AG04450 (cell line): ENCODE measurements at regions not wholly inside any gene's neighbourhood (a gene's known extent, or its start where the extent isn't known, plus 50 kb on each side); places are given as distances from the start of the nearest gene placed in this dataset.

ENCODE experiments used
- CTCF ChIA-PET: fragments of 300-600, 350-600 bp; formaldehyde crosslinking; extraction: SDS; loops from one replicate; lab custom pipeline; 2022; ENCODE audit warnings: antibody characterized with exemption, inconsistent platforms; lab: Charles Lee
- POLR2A ChIA-PET: fragments of 350-600 bp; formaldehyde crosslinking; extraction: SDS; loops from one replicate; lab custom pipeline; 2021; ENCODE audit warnings: antibody characterized with exemption, inconsistent platforms; lab: Yijun Ruan, JAX
- DNase-seq: peaks from one replicate; pipeline ENCODE4 v3.0.0-alpha.2; 2011; ENCODE audit warnings: low read depth, low spot score
- H3K27ac ChIP-seq: one replicate; pipeline ENCODE4 v1.5.1; 2012; ENCODE audit warnings: low read depth, low read length, control low read depth
- H3K27me3 ChIP-seq: one replicate; pipeline ENCODE4 v1.6.0; 2012; ENCODE audit warnings: low read length; ENCODE audit not compliant: control insufficient read depth, insufficient read depth
- H3K4me3 ChIP-seq: 2 replicates; pipeline ENCODE4 v1.5.1; 2011; ENCODE audit warnings: mild to moderate bottlenecking, low read depth, low read length, control low read depth
- H3K9me3 ChIP-seq: 2 replicates; pipeline ENCODE4 v1.5.1; 2012; ENCODE audit warnings: low read length; ENCODE audit not compliant: control insufficient read depth, insufficient read depth
- CTCF ChIP-seq: IDR thresholded peaks from 2 replicates; pipeline ENCODE4 v1.5.1; 2011; ENCODE audit warnings: low read depth, low read length, control low read depth, inconsistent platforms

- Histone ChIP-seq H3K4me3 (no peak overlapping the region), H3K27ac (no peak overlapping the region), H3K9me3 (no peaks in the 10 kb centered on the region), H3K27me3 (no peaks in the 10 kb centered on the region)
- CTCF ChIA-PET: no interaction called here
- no peak for TF ChIP-seq CTCF
- DNase-seq: no peak
- POLR2A ChIA-PET: no interaction called here
These were observed 185.6 kb downstream of the RNF144A start for GRCh38 chr2:7102826-7103225.

- CTCF ChIA-PET: interaction anchor here (4.1 kb wide), 1 partner anchor 12 kb away, joined by 24 read pairs; no protein-coding TSS in a partner anchor
- no peak for DNase-seq
These were observed 191.8 kb downstream of the RNF144A start for GRCh38 chr2:7108792-7109532.

GRCh38 chr2:7109533-7109885, 192.3 kb downstream of the RNF144A start:
- POLR2A ChIA-PET: no interaction called here
- DNase-seq: no peak
- Histone ChIP-seq H3K4me3 (no peak overlapping the region), H3K27me3 (no peaks in the 10 kb centered on the region), H3K9me3 (no peaks in the 10 kb centered on the region), H3K27ac (no peak overlapping the region)
- no peak for TF ChIP-seq CTCF
- CTCF ChIA-PET: interaction anchor here (4.1 kb wide), 1 partner anchor 13 kb away, joined by 24 read pairs; no protein-coding TSS in a partner anchor

More at GRCh38 chr2:7108792-7109532, 191.8 kb downstream of the RNF144A start:
- POLR2A ChIA-PET: no interaction called here
- TF ChIP-seq CTCF: no peak
- Histone ChIP-seq H3K4me3 (no peak overlapping the region), H3K27me3 (no peaks in the 10 kb centered on the region), H3K27ac (no peak overlapping the region), H3K9me3 (no peaks in the 10 kb centered on the region)

GRCh38 chr2:7111626-7112025, 194.4 kb downstream of the RNF144A start:
- no peak overlapping the region for H3K4me3 ChIP-seq
- ChIA-PET POLR2A (no interaction called here), CTCF (interaction anchor here (1.2 to 1.4 kb wide), 2 partner anchors 14 to 18 kb away, joined by 3 to 6 read pairs; no protein-coding TSS in a partner anchor)
- no peak overlapping the region for H3K27ac ChIP-seq
- H3K27me3 ChIP-seq: no peaks in the 10 kb centered on the region
- no peaks in the 10 kb centered on the region for H3K9me3 ChIP-seq
- no peak for DNase-seq
- no peak for TF ChIP-seq CTCF

- Histone ChIP-seq H3K9me3 (no peaks in the 10 kb centered on the region), H3K27ac (no peak overlapping the region), H3K27me3 (no peaks in the 10 kb centered on the region), H3K4me3 (no peak overlapping the region)
- DNase-seq: no peak
- TF ChIP-seq CTCF: no peak
- ChIA-PET POLR2A (no interaction called here), CTCF (interaction anchor here (1.1 to 2.5 kb wide), 2 partner anchors 17 to 18 kb away, joined by 3 to 9 read pairs; no protein-coding TSS in a partner anchor)
These were observed 198.2 kb downstream of the RNF144A start for GRCh38 chr2:7115364-7115763.
